HG03025 (cell line): ENCODE measurements at regions not wholly inside any gene's neighbourhood (a gene's known extent, or its start where the extent isn't known, plus 50 kb on each side); places are given as distances from the start of the nearest gene placed in this dataset.
"Not testable (repeated sequence)": the region's sequence is repeated elsewhere in the genome, so short reads cannot be mapped to it uniquely, and the experiment has no call there.

Experiments
- ATAC-seq: cut with Tn5 transposase; IDR thresholded peaks from one replicate; pipeline ENCODE4 v1.9.1; 2021; ENCODE audit warnings: mild to moderate bottlenecking, moderate library complexity; ENCODE audit not compliant: unreplicated experiment, low FRiP score

- no peak for ATAC-seq
Measured at GRCh38 chr10:123309731-123310130, 155.5 kb downstream of the BUB3 start.

- ATAC-seq: no peak
Measured at GRCh38 chr10:123316776-123317175, 162.6 kb downstream of the BUB3 start.

- no peak for ATAC-seq
Measured at GRCh38 chr10:123318516-123318915, 164.3 kb downstream of the BUB3 start.

- ATAC-seq: no peak
Measured at GRCh38 chr10:123320091-123320490, 165.9 kb downstream of the BUB3 start.

- ATAC-seq: no peak
Measured at GRCh38 chr10:123323884-123324283, 169.7 kb downstream of the BUB3 start.

- no peak for ATAC-seq
Measured at GRCh38 chr10:123325663-123326190, 171.5 kb downstream of the BUB3 start.

GRCh38 chr10:123326674-123327073 is 172.5 kb downstream of the BUB3 start:
- no peak for ATAC-seq

GRCh38 chr10:123327450-123327849 is 173.2 kb downstream of the BUB3 start:
- no peak for ATAC-seq

- no peak for ATAC-seq
Measured at GRCh38 chr10:123327896-123328295, 173.7 kb downstream of the BUB3 start.

GRCh38 chr10:123331438-123331837 is 177.2 kb downstream of the BUB3 start:
- ATAC-seq: no peak

- ATAC-seq: no peak
Measured at GRCh38 chr10:123346581-123346980, 192.4 kb downstream of the BUB3 start.

- ATAC-seq: no peak
Measured at GRCh38 chr10:123348691-123349572, 194.7 kb downstream of the BUB3 start.

- no peak for ATAC-seq
Measured at GRCh38 chr10:123351715-123352114, 197.5 kb downstream of the BUB3 start.

GRCh38 chr10:123354521-123354920 is 200.3 kb downstream of the BUB3 start:
- ATAC-seq: no peak

GRCh38 chr10:123355748-123356481 is 201.7 kb downstream of the BUB3 start:
- ATAC-seq: no peak

- no peak for ATAC-seq
Measured at GRCh38 chr10:123356799-123357198, 202.6 kb downstream of the BUB3 start.

GRCh38 chr10:123357421-123357930 is 203.3 kb downstream of the BUB3 start:
- ATAC-seq: no peak

- no peak for ATAC-seq
Measured at GRCh38 chr10:123359539-123359938, 205.3 kb downstream of the BUB3 start.

- ATAC-seq: no peak
Measured at GRCh38 chr10:123361832-123362231, 207.6 kb downstream of the BUB3 start.

GRCh38 chr10:123367195-123367594 is 213.0 kb downstream of the BUB3 start:
- no peak for ATAC-seq

GRCh38 chr10:123371626-123372025 is 217.4 kb downstream of the BUB3 start:
- ATAC-seq: not testable (repeated sequence)
